Skeletal muscle tissue (tissue), 3 donors: ENCODE measurements at regions not wholly inside any gene's neighbourhood (a gene's known extent, or its start where the extent isn't known, plus 50 kb on each side); places are given as distances from the start of the nearest gene placed in this dataset.
A peak's percentile ranks its signal among the peaks of the same experiment; 100 is the strongest.

Experiments used
- H3K27ac ChIP-seq: one replicate; pipeline ENCODE4 v1.7.0; 2013; ENCODE audit warnings: mild to moderate bottlenecking, low read depth, low read length, inconsistent platforms
- H3K27me3 ChIP-seq, 3 donors: one replicate each; pipeline ENCODE4 v1.7.0; 2013; ENCODE audit warnings: low read length in 3 of 3; ENCODE audit not compliant: control insufficient read depth in 3 of 3, insufficient read depth in 3 of 3
- H3K36me3 ChIP-seq, 3 donors: one replicate each; pipeline ENCODE4 v1.7.0; 2013; ENCODE audit warnings: low read length in 3 of 3; ENCODE audit not compliant: control insufficient read depth in 3 of 3, insufficient read depth in 3 of 3
- H3K4me1 ChIP-seq, 3 donors: one replicate each; pipeline ENCODE4 v1.7.0; 2013; ENCODE audit warnings: low read length in 3 of 3, mild to moderate bottlenecking in 3 of 3; ENCODE audit not compliant: control insufficient read depth in 3 of 3, insufficient read depth in 3 of 3
- H3K4me3 ChIP-seq, 3 donors: one replicate each; pipeline ENCODE4 v1.7.0; 2013; ENCODE audit warnings: low read length in 3 of 3
- H3K9ac ChIP-seq, 3 donors: one replicate each; pipeline ENCODE4 v1.7.0; 2013; ENCODE audit warnings: low read length in 3 of 3, mild to moderate bottlenecking in 3 of 3, moderate library complexity in 2 of 3, low read depth in 1 of 3
- H3K9me3 ChIP-seq, 3 donors: one replicate each; pipeline ENCODE4 v1.7.0; 2013; ENCODE audit warnings: low read length in 3 of 3; ENCODE audit not compliant: control insufficient read depth in 3 of 3
- donor health status: Osteomylitis.

DNA sequence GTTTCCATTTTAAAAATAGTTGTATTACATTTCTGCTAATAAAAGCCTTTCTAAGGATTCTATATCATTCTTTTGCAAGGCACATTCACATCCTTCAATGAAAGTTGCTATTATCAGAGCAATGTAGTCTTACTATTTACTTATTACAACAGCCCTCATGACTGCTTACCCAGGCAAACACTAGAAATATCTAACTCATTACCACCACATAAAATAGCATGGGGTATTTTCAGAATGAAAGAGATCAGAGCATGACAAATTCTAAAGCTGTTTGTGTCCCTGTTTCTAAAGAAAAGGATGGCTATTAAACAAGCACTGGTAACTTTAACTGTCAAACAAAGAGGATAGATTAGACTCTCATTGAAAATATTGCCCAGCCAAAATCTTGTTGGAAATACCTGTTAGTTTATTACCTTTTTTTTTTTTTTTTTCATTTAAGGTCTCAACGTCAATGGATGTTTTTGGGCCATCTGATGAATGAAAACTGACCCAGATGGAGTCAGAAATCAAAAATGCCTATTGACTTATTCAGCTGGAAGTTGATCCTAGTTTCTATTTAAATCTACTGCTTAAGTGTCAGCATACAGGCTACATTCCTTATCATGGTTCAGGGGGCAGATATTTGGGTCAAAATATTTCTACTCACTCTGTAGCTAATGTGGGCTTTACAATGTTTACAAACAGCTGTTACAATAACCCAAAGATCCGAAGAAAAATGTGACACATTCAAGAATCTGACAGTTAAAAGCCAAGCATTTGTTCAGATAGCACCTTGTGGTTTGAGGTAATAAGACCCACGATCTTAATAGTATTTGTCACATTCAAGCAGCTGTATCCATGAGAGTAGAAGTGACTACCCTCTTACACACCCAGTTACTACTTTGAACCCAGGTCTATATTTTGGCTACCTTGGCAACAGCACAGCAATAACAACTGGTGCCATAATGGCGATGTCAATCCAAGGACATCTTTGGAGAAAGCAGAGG, 554.8 kb upstream of the MEF2C start:
- H3K27ac ChIP-seq: peak overlapping the region; percentile 88
- H3K4me3 ChIP-seq: peak overlapping the region in 1 of 3 donors; percentile 8

DNA sequence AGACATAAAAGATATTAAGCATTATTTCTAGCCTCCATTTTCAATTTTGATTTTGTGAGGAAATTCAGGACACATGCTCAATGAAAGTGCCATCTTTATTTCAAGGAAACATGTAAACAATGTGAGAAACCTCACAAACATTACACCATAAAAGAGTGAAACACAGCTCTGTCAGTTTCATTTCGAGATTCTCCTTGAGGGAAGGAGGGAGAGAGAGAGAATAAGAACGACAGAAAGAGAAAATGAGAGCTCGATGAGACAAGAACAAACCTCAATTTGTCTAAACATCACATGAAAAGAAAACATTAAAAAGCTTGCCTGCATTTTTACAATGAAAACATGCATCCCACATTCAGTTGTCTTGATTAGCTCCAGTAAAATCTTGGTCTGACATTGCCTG, 553.5 kb upstream of the MEF2C start:
- H3K36me3 ChIP-seq: no peaks in the 10 kb centered on the region
- no peak overlapping the region for H3K9ac ChIP-seq
- H3K9me3 ChIP-seq: no peaks in the 10 kb centered on the region
- H3K4me1 ChIP-seq: peaks cover 0 to 3% (median 3%) of the 10 kb centered on the region in 3 donors
- H3K27ac ChIP-seq: peak overlapping the region; percentile 88
- H3K4me3 ChIP-seq: no peak overlapping the region
- no peaks in the 10 kb centered on the region for H3K27me3 ChIP-seq

More for the DNA sequence above, 554.8 kb upstream of the MEF2C start:
- H3K9me3 ChIP-seq: no peaks in the 10 kb centered on the region
- H3K4me1 ChIP-seq: peaks cover 0 to 3% (median 3%) of the 10 kb centered on the region in 3 donors
- no peaks in the 10 kb centered on the region for H3K36me3 ChIP-seq
- H3K9ac ChIP-seq: peak overlapping the region in 1 of 3 donors; percentile 46
- H3K27me3 ChIP-seq: no peaks in the 10 kb centered on the region

DNA sequence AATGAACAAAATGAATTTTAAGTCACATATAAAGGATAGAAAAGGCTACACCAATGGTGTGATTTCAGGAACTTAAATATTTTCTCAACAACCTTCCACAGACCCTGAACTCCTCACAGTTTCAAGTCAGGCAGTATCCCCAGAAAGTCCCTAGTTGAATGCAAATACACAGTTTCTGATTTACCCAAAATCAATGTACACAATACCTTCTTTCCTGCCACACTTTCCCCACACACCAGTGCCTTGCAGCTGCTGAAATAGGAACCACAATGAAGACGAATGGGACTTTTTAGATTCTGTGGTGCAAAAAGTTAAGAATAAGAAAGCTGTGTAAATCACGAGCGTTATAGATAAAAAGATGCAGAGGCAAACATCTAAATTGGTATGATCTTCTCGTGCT, 552.4 kb upstream of the MEF2C start:
- no peak overlapping the region for H3K4me3 ChIP-seq
- peaks cover 0 to 3% (median 3%) of the 10 kb centered on the region in 3 donors for H3K4me1 ChIP-seq

DNA sequence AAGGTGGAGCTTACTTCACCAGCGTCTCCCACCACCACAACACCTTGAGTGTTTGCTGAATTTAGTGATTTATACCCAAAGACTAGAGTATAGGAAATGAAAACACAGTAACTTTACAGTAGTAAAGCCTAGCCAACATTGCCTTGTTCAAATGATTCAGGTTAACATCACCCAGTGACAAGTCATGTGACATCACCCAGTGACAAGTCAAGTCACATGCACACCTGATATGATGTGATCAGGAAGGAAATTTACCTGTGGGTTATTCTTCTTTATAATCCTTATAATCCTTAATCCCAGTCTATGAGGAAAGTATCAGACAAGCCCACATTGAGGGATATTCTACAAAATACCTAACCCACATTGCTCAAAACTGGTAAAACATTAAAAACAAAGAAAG, 545.6 kb upstream of the MEF2C start:
- Histone ChIP-seq H3K36me3 (no peaks in the 10 kb centered on the region), H3K4me1 (no peaks in the 10 kb centered on the region), H3K9me3 (no peaks in the 10 kb centered on the region), H3K27ac (no peak overlapping the region), H3K27me3 (no peaks in the 10 kb centered on the region), H3K9ac (no peak overlapping the region), H3K4me3 (no peak overlapping the region)

More for the DNA sequence above, 552.4 kb upstream of the MEF2C start:
- Histone ChIP-seq H3K9me3 (no peaks in the 10 kb centered on the region), H3K27me3 (no peaks in the 10 kb centered on the region), H3K36me3 (no peaks in the 10 kb centered on the region), H3K9ac (no peak overlapping the region), H3K27ac (no peak overlapping the region)

DNA sequence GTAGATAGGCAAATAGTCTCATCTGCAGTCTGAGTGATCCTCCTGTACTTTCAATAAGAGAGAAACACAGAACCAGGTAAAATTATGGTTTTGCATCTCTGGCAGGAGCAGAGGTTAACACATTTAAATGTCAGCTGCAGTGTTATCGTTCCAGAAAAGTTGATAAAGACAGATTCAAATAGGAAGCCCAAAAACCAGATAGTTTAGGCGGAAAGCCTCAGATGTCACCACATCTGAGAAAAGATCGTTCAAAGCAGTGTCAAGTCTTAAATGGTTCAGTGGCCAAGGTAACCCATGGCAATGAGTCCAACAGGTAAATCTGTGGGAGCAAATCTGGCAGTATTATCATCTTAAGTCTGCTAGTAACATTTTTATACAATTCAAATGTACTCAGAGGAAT, 542.1 kb upstream of the MEF2C start:
- Histone ChIP-seq H3K27ac (no peak overlapping the region), H3K36me3 (no peaks in the 10 kb centered on the region), H3K27me3 (no peaks in the 10 kb centered on the region), H3K9me3 (no peaks in the 10 kb centered on the region), H3K4me1 (peaks cover 0 to under 1% (median 0%) of the 10 kb centered on the region in 3 donors), H3K9ac (no peak overlapping the region), H3K4me3 (no peak overlapping the region)

DNA sequence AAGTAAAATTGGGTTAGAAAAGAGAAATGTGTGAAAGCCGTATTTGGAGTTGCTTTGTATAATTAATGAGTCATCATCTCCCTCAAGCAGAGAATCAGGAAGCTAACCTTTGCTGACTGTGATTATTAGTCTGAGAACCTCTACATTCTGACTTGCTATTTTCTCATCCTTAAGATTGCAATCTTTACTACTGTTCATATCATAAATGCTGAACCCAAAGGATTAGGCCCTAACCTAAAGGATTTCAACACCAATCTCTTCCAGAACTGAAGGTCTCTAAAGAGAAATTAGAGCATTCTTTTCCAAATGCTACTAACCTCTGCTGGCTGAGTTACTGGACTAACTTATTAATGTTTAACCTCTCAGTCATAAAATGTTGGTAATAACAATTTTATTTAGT, 538.1 kb upstream of the MEF2C start:
- no peak overlapping the region for H3K27ac ChIP-seq

DNA sequence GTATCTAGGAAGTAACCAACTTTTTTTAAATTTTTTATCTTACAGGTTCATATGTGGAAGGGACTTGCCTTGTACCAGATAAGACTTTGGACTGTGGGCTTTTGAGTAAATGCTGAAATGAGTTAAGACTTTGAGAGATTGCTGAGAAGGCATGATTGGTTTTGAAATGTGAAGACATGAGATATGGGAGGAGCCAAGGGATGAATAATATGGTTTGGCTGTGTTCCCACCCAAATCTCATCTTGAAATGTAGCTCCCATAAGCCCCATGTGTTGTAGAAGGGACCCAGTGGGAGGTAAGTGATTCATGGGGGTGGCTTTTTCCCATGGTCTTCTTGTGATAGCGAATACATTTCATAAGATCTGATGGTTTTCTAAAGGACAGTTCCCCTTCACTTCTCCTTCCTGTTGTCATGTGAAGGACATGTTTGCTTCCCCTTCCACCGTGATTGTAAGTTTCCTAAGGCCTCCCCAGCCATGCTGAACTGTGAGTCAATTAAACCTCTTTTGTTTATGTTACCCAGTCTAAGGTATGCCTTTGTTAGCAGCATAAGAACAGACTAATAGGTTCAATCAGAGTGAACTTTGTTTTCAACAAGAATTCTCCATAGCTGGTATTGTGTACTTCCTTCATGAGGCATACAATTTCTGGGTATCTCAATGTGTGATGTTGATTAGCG, 535.6 kb upstream of the MEF2C start:
- no peak overlapping the region for H3K27ac ChIP-seq
- H3K36me3 ChIP-seq: no peaks in the 10 kb centered on the region
- no peaks in the 10 kb centered on the region for H3K27me3 ChIP-seq
- H3K4me3 ChIP-seq: no peak overlapping the region
- no peaks in the 10 kb centered on the region for H3K9me3 ChIP-seq
- H3K4me1 ChIP-seq: peaks cover 0 to 2% (median 0%) of the 10 kb centered on the region in 3 donors
- no peak overlapping the region for H3K9ac ChIP-seq

More for the DNA sequence above, 538.1 kb upstream of the MEF2C start:
- Histone ChIP-seq H3K4me3 (no peak overlapping the region), H3K4me1 (peaks cover 0 to 2% (median 0%) of the 10 kb centered on the region in 3 donors), H3K27me3 (no peaks in the 10 kb centered on the region), H3K9ac (no peak overlapping the region), H3K36me3 (no peaks in the 10 kb centered on the region), H3K9me3 (no peaks in the 10 kb centered on the region)

DNA sequence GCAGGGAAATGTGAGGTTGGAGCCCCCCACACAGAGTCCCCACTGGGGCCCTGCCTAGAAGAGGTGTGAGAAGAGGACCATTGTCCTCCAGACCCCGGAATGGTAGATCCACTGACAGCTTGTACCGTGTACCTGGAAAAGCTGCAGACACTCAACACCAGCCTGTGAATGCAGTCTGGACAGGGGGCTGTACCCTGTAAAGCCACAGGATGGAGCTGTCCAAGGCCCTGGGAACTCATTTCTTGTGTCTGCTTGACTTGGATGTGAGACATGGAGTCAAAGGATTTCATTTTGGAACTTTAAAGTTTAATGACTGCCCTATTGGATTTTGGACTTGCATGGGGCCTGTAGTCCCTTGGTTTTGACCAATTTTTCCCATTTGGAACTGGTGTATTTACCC, 535.0 kb upstream of the MEF2C start:
- Histone ChIP-seq H3K4me3 (no peak overlapping the region), H3K4me1 (peaks cover 0 to 2% (median 0%) of the 10 kb centered on the region in 3 donors), H3K27me3 (no peaks in the 10 kb centered on the region), H3K36me3 (no peaks in the 10 kb centered on the region), H3K9me3 (no peaks in the 10 kb centered on the region), H3K27ac (no peak overlapping the region), H3K9ac (no peak overlapping the region)

DNA sequence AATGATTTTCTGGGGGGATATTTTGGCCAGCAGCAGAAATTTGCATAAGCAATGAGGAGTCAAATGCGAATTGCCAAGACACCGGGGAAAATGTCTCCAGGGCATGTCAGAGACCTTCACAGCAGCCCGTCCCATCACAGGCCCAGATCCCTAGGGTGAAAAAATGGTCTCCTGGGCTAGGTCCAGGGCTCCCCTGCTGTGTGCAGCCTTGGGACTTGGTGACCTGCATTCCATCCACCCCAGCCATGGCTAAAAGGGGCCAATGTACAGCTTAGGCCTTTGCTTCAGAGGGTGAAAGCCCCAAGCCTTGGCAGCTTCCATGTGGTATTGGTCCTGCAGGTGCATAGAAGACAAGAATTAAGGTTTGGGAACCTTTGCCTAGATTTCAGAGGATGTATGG, 534.5 kb upstream of the MEF2C start:
- Histone ChIP-seq H3K27ac (no peak overlapping the region), H3K27me3 (no peaks in the 10 kb centered on the region), H3K4me1 (peaks cover 0 to 2% (median 0%) of the 10 kb centered on the region in 3 donors), H3K4me3 (no peak overlapping the region), H3K9me3 (no peaks in the 10 kb centered on the region), H3K36me3 (no peaks in the 10 kb centered on the region), H3K9ac (no peak overlapping the region)

DNA sequence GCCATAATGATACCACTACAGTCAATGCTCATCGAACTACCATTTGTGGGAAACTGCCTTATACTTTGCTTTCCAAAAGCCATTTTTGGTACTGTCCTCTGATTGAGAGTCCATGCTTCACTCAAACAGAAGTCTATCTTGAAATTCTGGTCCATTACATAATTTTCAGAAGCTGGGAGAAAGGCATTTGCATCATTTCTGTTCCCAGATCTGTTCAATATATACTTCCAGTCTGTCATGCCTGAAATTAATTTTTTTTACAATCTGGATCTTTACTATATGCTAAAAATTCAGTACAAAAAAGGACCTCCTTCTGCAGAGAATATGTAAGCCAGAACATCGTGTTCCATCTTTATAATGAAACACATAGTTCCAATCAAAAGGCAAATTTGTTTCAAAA, 528.9 kb upstream of the MEF2C start:
- no peak overlapping the region for H3K27ac ChIP-seq
- no peak overlapping the region for H3K4me3 ChIP-seq
- H3K4me1 ChIP-seq: no peaks in the 10 kb centered on the region
- no peaks in the 10 kb centered on the region for H3K27me3 ChIP-seq
- H3K9ac ChIP-seq: no peak overlapping the region
- H3K36me3 ChIP-seq: no peaks in the 10 kb centered on the region
- H3K9me3 ChIP-seq: no peaks in the 10 kb centered on the region
